Loucy (cell line): ENCODE measurements at regions not wholly inside any gene's neighbourhood (a gene's known extent, or its start where the extent isn't known, plus 50 kb on each side); places are given as distances from the start of the nearest gene placed in this dataset.

Source experiments
- EZH2phosphoT487 ChIP-seq: fragments of 200-600 bp; IDR thresholded peaks from 2 replicates; pipeline ENCODE4 v1.6.1; 2018; ENCODE audit warnings: antibody characterized with exemption, mild to moderate bottlenecking, moderate library complexity, borderline replicate concordance
- TF ChIP-seq, protein P1 (sequence below): fragments of 200-600 bp; sonication (generic); conservative IDR thresholded peaks from 2 replicates; pipeline ENCODE4 v1.5.1; 2014; ENCODE audit warnings: mild to moderate bottlenecking, antibody characterized with exemption, low read length

DNA sequence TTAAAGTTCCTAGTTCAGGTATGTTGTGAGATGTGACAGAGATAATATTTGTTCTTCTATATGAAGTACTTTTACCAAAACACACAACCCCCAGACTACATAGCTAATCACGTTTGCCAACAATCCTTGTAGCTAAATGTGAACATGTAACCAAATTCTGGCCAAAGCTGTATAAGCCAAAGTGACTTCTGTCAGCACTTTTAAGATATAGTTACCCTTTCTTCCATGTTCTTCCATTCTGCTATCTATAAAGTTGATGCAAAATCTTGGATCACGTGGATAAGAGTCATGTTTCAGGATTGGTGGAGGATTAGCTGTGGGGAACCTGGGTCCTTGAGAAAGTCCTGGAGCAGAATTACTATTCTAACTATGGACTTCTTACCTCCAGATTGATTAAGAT, 1366.6 kb downstream of the FSCB start:
- TF ChIP-seq, protein P1, sequence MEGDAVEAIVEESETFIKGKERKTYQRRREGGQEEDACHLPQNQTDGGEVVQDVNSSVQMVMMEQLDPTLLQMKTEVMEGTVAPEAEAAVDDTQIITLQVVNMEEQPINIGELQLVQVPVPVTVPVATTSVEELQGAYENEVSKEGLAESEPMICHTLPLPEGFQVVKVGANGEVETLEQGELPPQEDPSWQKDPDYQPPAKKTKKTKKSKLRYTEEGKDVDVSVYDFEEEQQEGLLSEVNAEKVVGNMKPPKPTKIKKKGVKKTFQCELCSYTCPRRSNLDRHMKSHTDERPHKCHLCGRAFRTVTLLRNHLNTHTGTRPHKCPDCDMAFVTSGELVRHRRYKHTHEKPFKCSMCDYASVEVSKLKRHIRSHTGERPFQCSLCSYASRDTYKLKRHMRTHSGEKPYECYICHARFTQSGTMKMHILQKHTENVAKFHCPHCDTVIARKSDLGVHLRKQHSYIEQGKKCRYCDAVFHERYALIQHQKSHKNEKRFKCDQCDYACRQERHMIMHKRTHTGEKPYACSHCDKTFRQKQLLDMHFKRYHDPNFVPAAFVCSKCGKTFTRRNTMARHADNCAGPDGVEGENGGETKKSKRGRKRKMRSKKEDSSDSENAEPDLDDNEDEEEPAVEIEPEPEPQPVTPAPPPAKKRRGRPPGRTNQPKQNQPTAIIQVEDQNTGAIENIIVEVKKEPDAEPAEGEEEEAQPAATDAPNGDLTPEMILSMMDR = no peak
- no peak for TF ChIP-seq EZH2phosphoT487
